ENCODE measurements at regions not wholly inside any gene's neighbourhood (a gene's known extent, or its start where the extent isn't known, plus 50 kb on each side); places are given as distances from the start of the nearest gene placed in this dataset.

GRCh38 chr10:71048971-71049615 lies 160.7 kb upstream of the PCBD1 start:
- no peaks in the 10 kb centered on the region for H3K9me3 Mint-ChIP-seq
- H3K27me3 Mint-ChIP-seq: peaks cover 2% of the 10 kb centered on the region
- H3K27ac Mint-ChIP-seq: no peak overlapping the region
- no peaks in the 10 kb centered on the region for H3K36me3 Mint-ChIP-seq
- H3K4me3 Mint-ChIP-seq: no peak overlapping the region
- peaks cover 0 to 2% (median 0%) of the 10 kb centered on the region in 3 donors for H3K4me1 Mint-ChIP-seq

GRCh38 chr10:71049994-71050393 lies 161.6 kb upstream of the PCBD1 start:
- no peaks in the 10 kb centered on the region for H3K9me3 Mint-ChIP-seq
- H3K4me3 Mint-ChIP-seq: no peak overlapping the region
- peaks cover 0 to 2% (median 0%) of the 10 kb centered on the region in 3 donors for H3K4me1 Mint-ChIP-seq
- H3K36me3 Mint-ChIP-seq: no peaks in the 10 kb centered on the region
- H3K27ac Mint-ChIP-seq: no peak overlapping the region
- peaks cover 2% of the 10 kb centered on the region for H3K27me3 Mint-ChIP-seq

GRCh38 chr10:71052076-71052660 lies 160.2 kb upstream of the UNC5B start:
- Mint-ChIP-seq H3K27ac (no peak overlapping the region), H3K36me3 (no peaks in the 10 kb centered on the region), H3K27me3 (peaks cover 3% of the 10 kb centered on the region), H3K4me1 (peaks cover 0 to 2% (median 1%) of the 10 kb centered on the region in 3 donors), H3K9me3 (peaks cover 0 to 2% (median 0%) of the 10 kb centered on the region in 3 donors), H3K4me3 (no peak overlapping the region)

- Mint-ChIP-seq H3K9me3 (peaks cover 0 to 2% (median 0%) of the 10 kb centered on the region in 3 donors), H3K36me3 (no peaks in the 10 kb centered on the region), H3K27me3 (peaks cover 3% of the 10 kb centered on the region), H3K27ac (no peak overlapping the region), H3K4me3 (no peak overlapping the region), H3K4me1 (peaks cover 0 to 2% (median 1%) of the 10 kb centered on the region in 3 donors)
Measured at GRCh38 chr10:71052708-71053107, 159.7 kb upstream of the UNC5B start.

GRCh38 chr10:71053169-71053895 lies 159.0 kb upstream of the UNC5B start:
- peaks cover 0 to 2% (median 0%) of the 10 kb centered on the region in 3 donors for H3K9me3 Mint-ChIP-seq
- peaks cover 0 to 2% (median 1%) of the 10 kb centered on the region in 3 donors for H3K4me1 Mint-ChIP-seq
- H3K27ac Mint-ChIP-seq: no peak overlapping the region
- peaks cover 3% of the 10 kb centered on the region for H3K27me3 Mint-ChIP-seq
- H3K4me3 Mint-ChIP-seq: no peak overlapping the region
- H3K36me3 Mint-ChIP-seq: no peaks in the 10 kb centered on the region

GRCh38 chr10:71058308-71058707 lies 154.1 kb upstream of the UNC5B start:
- H3K9me3 Mint-ChIP-seq: peaks cover 0 to 2% (median 0%) of the 10 kb centered on the region in 3 donors

GRCh38 chr10:71059054-71059818 lies 153.1 kb upstream of the UNC5B start:
- Mint-ChIP-seq H3K4me1 (peaks cover 0 to 1% (median 0%) of the 10 kb centered on the region in 3 donors), H3K4me3 (no peak overlapping the region), H3K9me3 (peaks cover 0 to 2% (median 0%) of the 10 kb centered on the region in 3 donors), H3K36me3 (no peaks in the 10 kb centered on the region), H3K27me3 (peaks cover 1% of the 10 kb centered on the region), H3K27ac (no peak overlapping the region)

More at GRCh38 chr10:71058308-71058707, 154.1 kb upstream of the UNC5B start:
- no peak overlapping the region for H3K27ac Mint-ChIP-seq
- no peak overlapping the region for H3K4me3 Mint-ChIP-seq
- no peaks in the 10 kb centered on the region for H3K36me3 Mint-ChIP-seq
- H3K27me3 Mint-ChIP-seq: peaks cover 1% of the 10 kb centered on the region
- H3K4me1 Mint-ChIP-seq: peaks cover 0 to 1% (median 0%) of the 10 kb centered on the region in 3 donors

GRCh38 chr10:71059943-71060342 lies 152.4 kb upstream of the UNC5B start:
- Mint-ChIP-seq H3K36me3 (no peaks in the 10 kb centered on the region), H3K4me1 (peaks cover 0 to 1% (median 0%) of the 10 kb centered on the region in 3 donors), H3K27ac (no peak overlapping the region), H3K27me3 (peaks cover 1% of the 10 kb centered on the region), H3K4me3 (no peak overlapping the region), H3K9me3 (peaks cover 0 to 2% (median 0%) of the 10 kb centered on the region in 3 donors)

- Mint-ChIP-seq H3K27ac (no peak overlapping the region), H3K36me3 (no peaks in the 10 kb centered on the region), H3K4me3 (peak overlapping the region in 1 of 4 donors; percentile 54), H3K9me3 (no peaks in the 10 kb centered on the region), H3K27me3 (no peaks in the 10 kb centered on the region), H3K4me1 (peaks cover 0 to 1% (median 0%) of the 10 kb centered on the region in 3 donors)
Measured at GRCh38 chr10:71060476-71061426, 151.6 kb upstream of the UNC5B start.

- Mint-ChIP-seq H3K4me1 (no peaks in the 10 kb centered on the region), H3K4me3 (no peak overlapping the region), H3K27me3 (no peaks in the 10 kb centered on the region), H3K27ac (no peak overlapping the region), H3K9me3 (no peaks in the 10 kb centered on the region), H3K36me3 (no peaks in the 10 kb centered on the region)
Measured at GRCh38 chr10:71061472-71061871, 150.9 kb upstream of the UNC5B start.

- H3K27me3 Mint-ChIP-seq: no peaks in the 10 kb centered on the region
- no peaks in the 10 kb centered on the region for H3K4me1 Mint-ChIP-seq
- no peak overlapping the region for H3K27ac Mint-ChIP-seq
- H3K36me3 Mint-ChIP-seq: no peaks in the 10 kb centered on the region
- no peak overlapping the region for H3K4me3 Mint-ChIP-seq
- H3K9me3 Mint-ChIP-seq: no peaks in the 10 kb centered on the region
Measured at GRCh38 chr10:71062156-71062555, 150.2 kb upstream of the UNC5B start.

GRCh38 chr10:71063401-71063800 lies 149.0 kb upstream of the UNC5B start:
- Mint-ChIP-seq H3K9me3 (no peaks in the 10 kb centered on the region), H3K4me1 (no peaks in the 10 kb centered on the region), H3K4me3 (no peak overlapping the region), H3K27ac (no peak overlapping the region), H3K27me3 (no peaks in the 10 kb centered on the region), H3K36me3 (no peaks in the 10 kb centered on the region)

GRCh38 chr10:71064413-71065118 lies 147.8 kb upstream of the UNC5B start:
- Mint-ChIP-seq H3K4me1 (no peaks in the 10 kb centered on the region), H3K4me3 (no peak overlapping the region), H3K27me3 (no peaks in the 10 kb centered on the region), H3K9me3 (no peaks in the 10 kb centered on the region), H3K36me3 (no peaks in the 10 kb centered on the region), H3K27ac (peak overlapping the region in 1 of 3 donors; percentile 86)
